Neural cell (in vitro differentiated cells): ENCODE measurements at regions not wholly inside any gene's neighbourhood (a gene's known extent, or its start where the extent isn't known, plus 50 kb on each side); places are given as distances from the start of the nearest gene placed in this dataset.

Source experiments
- H2AFZ ChIP-seq: fragments of 200-600, 300-800 bp; sonication (generic), shearing (Covaris generic); 2 replicates; pipeline ENCODE4 v1.6.0; 2014; ENCODE audit warnings: low read depth, mild to moderate bottlenecking, antibody characterized with exemption, low read length, moderate library complexity
- H3F3A ChIP-seq: fragments of 200-600 bp; shearing (Covaris generic); 2 replicates; pipeline ENCODE4 v1.6.1; 2016; ENCODE audit warnings: mild to moderate bottlenecking, moderate library complexity, mixed read lengths, antibody characterized with exemption, low read length; ENCODE audit not compliant: insufficient read depth, poor library complexity, severe bottlenecking
- H3K27ac ChIP-seq: fragments of 200-600, 300-800 bp; sonication (generic), shearing (Covaris generic); 2 replicates; pipeline ENCODE4 v1.5.1; 2014; ENCODE audit warnings: mild to moderate bottlenecking, low read length, moderate library complexity
- H3K27me3 ChIP-seq: fragments of 300-800, 200-600 bp; sonication (generic), shearing (Covaris generic); 2 replicates; pipeline ENCODE4 v1.6.0; 2014; ENCODE audit warnings: mild to moderate bottlenecking, low read depth, low read length, moderate library complexity; ENCODE audit not compliant: insufficient read depth
- H3K36me3 ChIP-seq: fragments of 300-800, 200-600 bp; sonication (generic), shearing (Covaris generic); 2 replicates; pipeline ENCODE4 v1.5.1; 2014; ENCODE audit warnings: mild to moderate bottlenecking, antibody characterized with exemption, low read length, moderate library complexity; ENCODE audit not compliant: insufficient read depth
- H3K4me2 ChIP-seq: fragments of 300-800, 200-600 bp; sonication (generic), shearing (Covaris generic); 2 replicates; pipeline ENCODE4 v1.6.0; 2014; ENCODE audit warnings: mild to moderate bottlenecking, low read length
- H3K4me3 ChIP-seq: fragments of 300-800, 200-600 bp; sonication (generic), shearing (Covaris generic); 2 replicates; pipeline ENCODE4 v1.5.1; 2014; ENCODE audit warnings: mild to moderate bottlenecking, low read length, moderate library complexity
- H3K79me2 ChIP-seq: fragments of 200-600 bp; shearing (Covaris generic); replicated peaks from 2 replicates; pipeline ENCODE4 v1.6.0; 2014; ENCODE audit warnings: mild to moderate bottlenecking, low read length, moderate library complexity; ENCODE audit not compliant: insufficient read depth
- H3K9ac ChIP-seq: fragments of 300-800, 200-600 bp; sonication (generic), shearing (Covaris generic); 2 replicates; pipeline ENCODE4 v1.6.1; 2016; ENCODE audit warnings: mild to moderate bottlenecking, low read length, mixed read lengths
- H3K9me2 ChIP-seq: fragments of 200-600 bp; shearing (Covaris generic); 2 replicates; pipeline ENCODE4 v1.6.1; 2016; ENCODE audit warnings: mild to moderate bottlenecking, low read length, mixed read lengths; ENCODE audit not compliant: insufficient read depth
- H3K9me3 ChIP-seq: fragments of 200-600, 300-800 bp; sonication (generic), shearing (Covaris generic); 2 replicates; pipeline ENCODE4 v1.6.1; 2016; ENCODE audit warnings: mild to moderate bottlenecking, mixed run types, low read length, moderate library complexity, mixed read lengths
- H4K20me1 ChIP-seq: fragments of 200-600 bp; shearing (Covaris generic); 2 replicates; pipeline ENCODE4 v1.6.1; 2016; ENCODE audit warnings: mild to moderate bottlenecking, mixed run types; ENCODE audit not compliant: insufficient read depth
- CTCF ChIP-seq: fragments of 450-650 bp; IDR thresholded peaks from 2 replicates; pipeline ENCODE4 v1.5.1; 2014; ENCODE audit warnings: antibody characterized with exemption, mild to moderate bottlenecking, moderate library complexity; ENCODE audit not compliant: poor library complexity, severe bottlenecking
- EP300 ChIP-seq: fragments of 450-650 bp; conservative IDR thresholded peaks from 2 replicates; pipeline ENCODE4 v1.6.1; 2014; ENCODE audit warnings: antibody characterized with exemption, mild to moderate bottlenecking, moderate library complexity; ENCODE audit not compliant: poor library complexity, severe bottlenecking
- EZH2 ChIP-seq: fragments of 200-600, 300-800 bp; shearing (Covaris generic), sonication (generic); IDR thresholded peaks from 2 replicates; pipeline ENCODE4 v1.6.1; 2014; ENCODE audit warnings: antibody characterized with exemption, low read length, borderline replicate concordance, mild to moderate bottlenecking; ENCODE audit not compliant: insufficient read depth, poor library complexity, severe bottlenecking
- MXI1 ChIP-seq: fragments of 450-650 bp; conservative IDR thresholded peaks from 2 replicates; pipeline ENCODE4 v1.6.1; 2014; ENCODE audit warnings: antibody characterized with exemption, mild to moderate bottlenecking; ENCODE audit not compliant: poor library complexity, severe bottlenecking
- POLR2AphosphoS5 ChIP-seq: IDR thresholded peaks from 2 replicates; pipeline ENCODE4 v1.6.1; 2012
- RAD21 ChIP-seq: fragments of 450-650 bp; conservative IDR thresholded peaks from 2 replicates; pipeline ENCODE4 v1.6.1; 2014; ENCODE audit warnings: antibody characterized with exemption, mild to moderate bottlenecking, moderate library complexity
- REST ChIP-seq: IDR thresholded peaks from 2 replicates; pipeline ENCODE4 v1.6.1; 2012; ENCODE audit warnings: borderline replicate concordance
- SMC3 ChIP-seq: fragments of 450-650 bp; conservative IDR thresholded peaks from 2 replicates; pipeline ENCODE4 v1.6.1; 2014; ENCODE audit warnings: antibody characterized with exemption, mild to moderate bottlenecking, moderate library complexity; ENCODE audit not compliant: poor library complexity
- TAF1 ChIP-seq: IDR thresholded peaks from 2 replicates; pipeline ENCODE4 v1.6.1; 2012; ENCODE audit warnings: low read depth

- H3K27ac ChIP-seq: no peak overlapping the region
- H3K36me3 ChIP-seq: no peaks in the 10 kb centered on the region
- no peak overlapping the region for H3K9ac ChIP-seq
- H3K27me3 ChIP-seq: no peaks in the 10 kb centered on the region
- H3K79me2 ChIP-seq: no peaks in the 10 kb centered on the region
- TF ChIP-seq REST (no peak), SMC3 (no peak), CTCF (no peak), POLR2AphosphoS5 (no peak), RAD21 (no peak), TAF1 (no peak), MXI1 (no peak)
- no peak overlapping the region for H2AFZ ChIP-seq
- H4K20me1 ChIP-seq: no peaks in the 10 kb centered on the region
- H3K4me3 ChIP-seq: no peak overlapping the region
- no peaks in the 10 kb centered on the region for H3K9me2 ChIP-seq
- H3K4me2 ChIP-seq: no peak overlapping the region
- H3K9me3 ChIP-seq: no peaks in the 10 kb centered on the region
- H3F3A ChIP-seq: no peaks in the 10 kb centered on the region
Observed at GRCh38 chr9:14531341-14532269, 161.6 kb downstream of the ZDHHC21 start.

- Histone ChIP-seq H3K4me2 (no peak overlapping the region), H3K36me3 (no peaks in the 10 kb centered on the region), H2AFZ (no peak overlapping the region), H3K4me3 (no peak overlapping the region), H3K9me3 (no peaks in the 10 kb centered on the region), H3F3A (no peaks in the 10 kb centered on the region), H4K20me1 (no peaks in the 10 kb centered on the region), H3K27ac (no peak overlapping the region), H3K79me2 (no peaks in the 10 kb centered on the region), H3K9me2 (no peaks in the 10 kb centered on the region), H3K27me3 (no peaks in the 10 kb centered on the region), H3K9ac (no peak overlapping the region)
- no peak for TF ChIP-seq RAD21
- no peak for TF ChIP-seq POLR2AphosphoS5
- no peak for TF ChIP-seq TAF1
- TF ChIP-seq EZH2: no peak
- no peak for TF ChIP-seq MXI1
- no peak for TF ChIP-seq EP300
- no peak for TF ChIP-seq CTCF
- TF ChIP-seq REST: no peak
Observed at GRCh38 chr9:14530841-14531240, 162.4 kb downstream of the ZDHHC21 start.
